HG02938 (cell line): ENCODE measurements at regions not wholly inside any gene's neighbourhood (a gene's known extent, or its start where the extent isn't known, plus 50 kb on each side); places are given as distances from the start of the nearest gene placed in this dataset.

Experiments used
- ATAC-seq: cut with Tn5 transposase; IDR thresholded peaks from one replicate; pipeline ENCODE4 v1.9.1; 2021; ENCODE audit warnings: mild to moderate bottlenecking, moderate library complexity; ENCODE audit not compliant: unreplicated experiment

DNA sequence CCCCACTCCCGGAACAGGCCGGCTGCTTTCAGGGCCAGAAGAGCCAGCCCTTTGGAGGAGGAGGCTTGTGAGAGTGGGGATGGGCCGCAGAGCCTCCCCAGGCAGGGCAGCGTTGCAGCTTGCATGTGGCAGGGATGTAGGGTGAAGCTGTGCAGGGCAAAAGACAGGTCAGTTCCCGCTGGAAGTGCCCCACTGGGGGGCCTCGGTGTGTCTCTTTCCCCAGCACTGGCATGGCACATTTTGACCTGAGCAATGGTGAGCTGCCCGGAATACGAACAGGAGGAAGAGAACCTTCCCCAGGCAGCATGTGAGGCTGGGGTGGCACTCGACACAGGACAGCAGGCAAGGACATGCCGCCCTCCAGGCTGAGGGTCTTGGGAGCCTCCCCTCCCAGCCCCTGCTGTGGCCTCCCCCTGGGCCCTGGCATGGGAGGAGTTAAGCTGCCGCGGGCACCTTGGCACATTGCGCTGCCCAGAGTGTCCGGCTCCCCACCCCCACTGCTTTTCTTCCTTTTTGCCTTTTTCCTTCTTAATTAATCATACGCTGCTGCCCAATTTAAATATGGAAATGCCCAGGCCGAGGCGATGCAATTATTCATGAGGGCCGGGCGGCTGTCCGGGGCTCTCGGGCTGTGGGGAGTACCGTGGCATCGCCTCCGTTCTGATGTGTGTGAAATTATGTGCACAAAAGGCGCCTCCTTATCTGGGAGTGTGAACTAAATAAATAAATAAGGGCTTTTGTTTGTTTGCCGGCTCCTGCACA, 76.0 kb upstream of the WNT7B start:
- no peak for ATAC-seq

DNA sequence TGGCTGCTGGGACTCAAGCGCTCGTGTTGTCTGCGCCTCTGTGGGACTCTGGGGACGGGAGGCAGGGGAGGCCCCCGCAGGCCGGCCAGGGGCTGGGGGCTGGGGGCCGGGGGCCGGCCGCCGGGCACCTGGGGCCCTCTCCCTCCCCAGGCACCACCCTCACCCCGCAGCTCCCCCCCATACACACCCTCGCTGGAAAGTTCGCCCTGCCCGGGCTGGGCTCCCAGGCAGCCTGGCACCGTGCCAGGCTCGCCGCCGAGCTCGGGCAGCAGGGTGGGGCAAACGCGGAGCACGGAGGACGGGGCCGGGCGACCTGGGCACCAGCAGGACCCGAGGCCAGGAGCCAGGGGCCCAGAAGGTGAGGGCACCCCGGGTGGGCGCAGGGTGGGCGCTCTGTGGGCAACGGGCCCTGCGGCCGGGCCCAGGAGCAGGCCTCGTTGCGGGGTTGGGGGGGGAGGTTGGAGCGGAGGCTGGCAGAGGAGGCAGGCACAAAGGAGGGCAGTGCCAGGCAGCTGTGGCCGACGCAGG, 76.7 kb upstream of the WNT7B start:
- no peak for ATAC-seq

DNA sequence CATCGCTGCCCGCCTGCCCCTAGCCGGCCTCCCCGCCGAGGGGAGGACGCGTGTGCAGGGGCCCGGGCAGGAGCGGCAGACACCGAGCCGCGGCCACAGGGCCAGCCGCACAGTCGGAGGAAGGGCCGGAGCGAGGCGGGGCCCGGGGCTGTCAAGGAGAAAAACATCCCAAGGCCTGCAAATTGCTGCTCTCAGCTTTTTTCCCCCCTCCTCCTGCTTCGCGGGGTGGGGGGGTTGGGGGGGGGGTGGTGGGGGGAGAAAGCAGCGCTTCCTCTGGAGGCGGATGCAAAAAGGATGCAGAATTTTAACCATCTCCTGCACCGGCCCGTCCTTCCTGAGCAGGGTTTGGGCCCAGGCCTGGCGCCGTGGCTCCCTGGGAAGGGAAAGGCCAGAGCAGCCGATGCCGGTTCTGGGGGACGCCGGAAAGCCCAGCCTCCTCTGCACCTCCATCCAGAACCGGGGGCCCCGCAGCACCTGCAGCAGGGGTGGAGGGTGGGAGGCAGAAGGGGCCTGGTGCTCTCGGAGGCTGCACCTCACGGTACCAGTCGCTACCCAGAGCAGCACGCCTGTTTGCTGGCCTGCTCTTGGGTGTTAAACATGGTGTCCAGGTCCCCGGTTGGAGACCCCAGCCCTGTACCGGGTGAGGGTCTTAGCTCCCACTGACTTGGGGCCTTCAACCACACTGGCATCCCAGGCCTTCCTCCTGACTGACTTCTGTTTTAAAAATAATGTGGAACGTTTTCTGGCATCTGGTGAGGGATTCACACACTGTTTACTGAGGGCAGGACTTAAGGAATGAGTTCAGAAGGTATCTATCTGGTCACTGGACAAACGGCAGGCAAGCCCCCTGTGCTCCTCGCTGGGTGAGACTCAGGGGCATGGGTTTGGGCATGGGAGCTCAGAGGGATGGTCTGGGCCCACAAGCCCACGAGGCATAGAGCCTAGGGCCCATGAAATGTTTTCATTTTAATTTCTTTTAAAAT, 77.4 kb upstream of the WNT7B start:
- no peak for ATAC-seq

DNA sequence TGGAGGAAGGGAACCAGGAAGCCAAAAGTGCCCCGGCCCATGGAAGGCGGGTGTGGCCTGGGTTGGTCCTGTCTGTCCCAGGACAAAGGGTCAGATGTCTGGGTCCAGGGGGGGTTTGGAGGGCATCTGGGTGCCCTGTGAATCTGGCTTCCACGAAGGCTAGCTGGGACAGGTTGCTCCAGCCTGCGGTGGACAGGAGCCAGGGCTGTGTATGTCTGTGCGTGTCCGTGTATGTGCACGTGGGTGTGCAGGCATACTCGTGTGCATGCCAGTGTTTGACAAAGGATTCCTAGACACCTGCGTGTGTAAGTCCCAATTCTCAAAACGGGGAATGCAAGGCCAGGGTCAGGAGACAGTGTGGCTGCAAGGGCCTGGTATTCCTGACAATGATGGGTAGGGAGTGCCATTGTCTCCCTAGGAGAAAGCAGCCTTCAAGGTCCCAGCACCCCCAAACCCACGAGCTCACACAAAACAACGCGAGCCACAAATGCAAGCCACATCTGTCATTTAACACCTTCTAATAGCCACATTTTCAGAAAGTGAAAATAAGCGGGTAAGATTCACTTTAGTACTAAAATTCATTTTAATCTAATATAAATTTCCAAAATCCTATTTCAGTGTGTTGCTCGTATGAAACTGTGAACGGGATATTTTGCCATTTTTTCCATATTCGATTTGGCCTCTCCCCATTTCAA, 78.4 kb upstream of the WNT7B start:
- no peak for ATAC-seq

DNA sequence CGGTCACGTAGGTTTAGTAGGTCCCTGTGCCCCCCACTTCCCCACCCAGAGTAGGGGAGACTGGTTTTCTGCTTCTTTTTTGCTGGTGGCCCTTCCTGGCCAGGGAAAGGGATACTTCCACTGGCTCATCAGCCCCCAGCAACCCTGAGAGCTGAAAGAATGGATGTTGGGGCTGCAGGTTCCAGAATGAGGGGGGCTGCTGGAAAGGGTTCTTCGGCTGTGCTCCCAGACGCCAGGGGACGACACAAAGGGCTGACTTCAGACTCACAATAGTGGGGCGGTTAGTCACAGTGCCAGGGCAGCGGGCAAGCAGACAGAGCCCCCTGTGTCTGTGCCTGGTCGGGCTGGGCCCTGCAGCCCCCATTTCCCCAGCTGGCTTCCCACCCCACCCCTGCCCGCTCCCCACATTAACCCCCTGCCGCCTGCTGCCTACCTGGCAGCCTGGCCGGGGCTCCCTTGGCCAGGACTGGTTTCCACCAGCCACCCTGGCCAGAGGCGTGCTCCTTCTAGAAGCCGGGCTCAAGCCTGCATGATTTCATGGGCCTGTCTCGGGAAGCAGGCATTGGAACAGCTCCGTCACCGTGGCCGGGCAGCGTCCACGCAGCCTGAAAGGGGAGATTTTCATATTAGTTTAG, 79.1 kb upstream of the WNT7B start:
- no peak for ATAC-seq

DNA sequence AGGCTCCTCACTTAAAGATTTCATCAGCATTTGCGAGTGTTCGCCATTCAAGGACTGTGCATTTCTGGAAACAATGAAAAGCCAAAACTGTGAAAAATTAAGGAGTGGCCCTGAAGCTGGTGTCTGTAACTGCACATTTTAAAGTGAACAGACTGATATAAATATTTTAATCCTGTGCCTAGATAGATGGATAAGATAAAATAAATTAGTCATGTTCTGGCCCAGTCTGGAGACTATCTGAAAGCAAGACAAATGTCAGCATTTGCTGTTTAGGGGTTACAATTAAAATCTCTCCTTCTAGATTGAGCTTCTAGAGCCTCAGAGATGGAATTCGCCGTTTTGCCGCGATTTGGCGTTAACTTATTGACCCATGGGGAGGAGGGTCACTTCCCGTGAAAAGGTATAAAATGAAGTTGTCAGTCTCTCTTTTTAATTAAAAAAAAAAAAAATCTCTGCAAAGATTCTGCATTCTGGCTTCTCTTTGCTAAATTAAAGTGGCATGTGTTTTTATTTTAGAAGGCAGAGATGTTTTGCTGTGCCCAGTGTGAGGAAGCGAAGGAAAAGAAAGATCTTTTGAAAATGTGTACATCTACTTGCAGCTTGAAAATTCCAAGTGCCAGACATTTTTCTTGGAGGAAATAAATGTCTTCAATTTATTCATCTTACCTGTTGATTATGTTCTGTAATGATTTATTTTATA, 79.7 kb upstream of the WNT7B start:
- ATAC-seq: no peak

DNA sequence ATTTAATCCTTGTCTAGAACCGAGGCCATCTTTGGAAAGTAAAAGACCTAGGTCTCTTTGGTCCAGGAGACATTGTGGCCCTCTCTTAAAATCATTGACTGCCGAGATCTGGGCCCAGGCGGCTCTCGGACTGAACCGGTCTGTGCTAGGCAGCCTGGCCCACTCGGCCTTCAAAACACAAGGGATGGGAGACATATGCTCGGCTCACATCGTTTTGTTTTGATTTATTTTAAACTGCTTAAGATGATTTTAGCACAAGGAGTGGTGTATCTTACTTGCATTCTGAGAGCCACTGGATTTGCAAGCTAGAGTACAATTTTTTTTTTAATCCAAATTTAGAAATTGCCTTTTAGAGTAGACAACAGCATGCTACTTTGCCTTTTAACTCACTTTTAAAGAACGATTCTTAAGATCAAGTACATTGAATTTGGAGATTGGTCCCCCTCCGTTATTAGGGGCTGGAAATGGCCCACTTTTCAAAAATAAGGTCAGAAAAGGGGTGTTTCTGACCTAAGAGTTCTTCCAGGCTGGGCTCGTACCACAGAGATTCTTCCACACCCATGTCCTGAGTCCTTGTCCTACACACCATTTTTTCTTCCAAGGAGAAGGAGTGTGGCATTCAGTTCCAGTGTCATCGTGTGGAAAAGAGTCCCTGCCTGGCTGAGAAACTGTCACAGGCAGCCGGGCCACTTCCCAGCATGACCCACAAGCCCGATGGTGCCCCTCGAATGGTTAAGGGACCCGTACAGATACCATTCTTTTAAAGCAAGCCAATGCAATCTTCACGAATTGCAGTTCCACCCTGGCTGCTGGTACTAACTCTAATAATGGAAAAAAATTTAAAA, 80.5 kb upstream of the WNT7B start:
- ATAC-seq: no peak

DNA sequence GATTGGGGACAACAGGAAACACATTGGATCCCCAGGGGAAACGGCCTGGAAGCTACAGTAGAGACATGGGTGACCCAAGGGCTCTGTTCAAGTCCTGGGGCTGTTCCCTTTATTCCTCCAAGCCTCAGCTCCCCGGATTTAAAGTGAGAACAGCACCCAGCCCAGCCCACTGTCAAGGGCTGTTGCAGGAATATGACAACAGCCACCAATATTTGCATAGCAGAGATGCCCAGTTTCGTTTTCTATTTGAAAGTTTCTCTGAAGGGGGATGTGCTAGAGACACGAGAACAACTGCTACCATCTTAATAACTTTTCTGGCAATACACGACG, 81.1 kb upstream of the WNT7B start:
- peak; percentile 73 for ATAC-seq

DNA sequence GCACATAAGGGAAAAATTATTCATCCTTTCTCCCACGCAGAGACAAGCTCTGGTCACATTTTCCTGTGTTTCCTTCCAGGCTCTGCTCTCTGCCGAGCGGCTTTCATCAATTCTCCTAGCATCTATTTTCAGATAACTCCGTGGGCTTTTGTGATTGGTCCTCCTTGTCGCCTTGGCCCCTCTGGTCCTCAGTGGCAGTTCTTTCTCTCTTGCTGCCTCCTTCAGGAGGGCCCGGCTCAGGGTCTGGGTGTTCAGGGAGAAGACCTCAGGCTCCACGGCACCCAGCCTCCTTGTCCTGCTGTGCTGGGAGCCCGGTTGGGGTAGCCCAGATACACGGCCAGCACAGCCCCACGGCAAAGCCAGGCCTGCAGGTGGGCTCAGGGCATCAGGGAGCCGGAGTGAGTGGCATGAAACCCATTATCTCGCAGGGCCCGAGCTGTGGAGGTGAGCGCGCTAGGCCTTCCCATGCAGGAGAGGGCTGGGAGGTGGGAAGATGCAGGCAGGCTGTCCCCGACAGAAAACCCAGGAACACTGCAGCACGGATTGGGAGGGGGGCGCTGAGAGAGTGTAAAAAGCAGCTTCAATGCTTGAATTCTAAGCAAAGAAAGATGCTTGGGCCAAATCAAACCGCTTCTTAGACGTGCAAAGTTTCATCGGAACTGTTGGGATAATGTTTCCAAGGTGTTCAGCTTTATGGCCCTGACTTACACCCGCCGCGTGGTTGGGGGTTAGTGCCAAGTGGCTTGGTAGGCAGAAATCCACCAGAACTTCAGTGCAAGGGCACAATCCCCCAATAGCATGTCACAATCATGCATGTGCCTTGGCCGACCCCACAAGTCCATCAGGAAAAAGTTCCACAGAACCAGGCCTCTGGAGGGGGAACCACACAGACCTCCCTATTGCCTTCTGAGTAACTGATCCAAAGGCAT, 81.9 kb upstream of the WNT7B start:
- ATAC-seq: no peak

DNA sequence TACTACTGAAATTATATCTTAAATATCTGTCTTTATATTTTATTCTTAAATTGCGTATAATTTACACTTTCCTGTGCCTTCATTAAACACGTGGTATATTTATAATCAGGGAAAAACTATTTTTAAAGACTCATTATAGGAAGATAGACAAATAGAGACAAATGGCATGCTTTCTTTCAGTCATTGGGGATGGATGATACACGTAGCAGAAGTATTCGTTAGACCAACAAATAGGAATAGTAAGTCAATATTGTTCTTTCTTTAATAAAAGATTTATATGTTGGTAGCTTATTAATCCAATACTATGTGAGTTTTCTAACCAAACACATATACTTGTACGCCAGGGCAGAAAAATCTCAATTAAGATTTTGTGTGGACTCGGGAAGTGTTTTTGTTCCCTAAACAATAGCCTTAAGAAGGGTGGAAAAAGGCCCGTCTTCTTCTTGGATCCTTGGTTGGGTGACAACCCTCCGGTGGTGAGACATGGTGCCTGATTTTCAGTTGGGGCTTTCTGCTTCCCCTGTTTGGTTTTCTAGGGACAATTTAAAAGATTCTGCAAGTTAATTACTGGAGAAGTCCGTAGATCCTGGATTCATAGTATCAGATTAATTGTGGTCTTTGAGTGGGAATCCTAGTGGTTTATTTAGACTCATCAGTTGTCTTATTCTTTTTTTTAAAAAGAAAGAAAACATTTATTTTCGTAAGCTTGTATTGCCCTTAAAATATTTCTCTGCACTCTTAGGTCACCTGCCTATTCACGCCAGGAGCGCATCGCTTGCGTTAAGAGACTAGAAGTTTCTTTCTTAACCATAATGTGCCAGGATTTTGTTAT, 83.5 kb upstream of the WNT7B start:
- ATAC-seq: no peak

DNA sequence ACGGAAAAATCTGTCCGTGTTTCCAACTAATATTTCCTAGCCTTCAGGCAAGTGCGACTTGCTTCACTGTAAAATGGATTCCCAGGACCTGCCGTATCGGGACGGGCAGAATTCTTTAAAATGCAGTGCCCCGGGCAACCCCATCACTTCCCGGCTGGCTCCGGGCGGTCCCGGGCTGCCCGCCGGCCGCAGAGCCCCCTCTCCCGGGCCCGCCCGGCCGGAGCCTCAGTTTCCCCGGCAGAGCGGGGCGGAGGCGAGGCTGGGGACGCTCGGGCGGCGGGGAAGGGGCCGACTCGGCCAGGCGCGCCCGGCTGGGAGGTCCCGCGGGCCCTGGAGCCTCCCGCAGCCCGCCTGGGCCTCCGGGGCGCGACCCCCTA, 84.2 kb upstream of the WNT7B start:
- no peak for ATAC-seq

DNA sequence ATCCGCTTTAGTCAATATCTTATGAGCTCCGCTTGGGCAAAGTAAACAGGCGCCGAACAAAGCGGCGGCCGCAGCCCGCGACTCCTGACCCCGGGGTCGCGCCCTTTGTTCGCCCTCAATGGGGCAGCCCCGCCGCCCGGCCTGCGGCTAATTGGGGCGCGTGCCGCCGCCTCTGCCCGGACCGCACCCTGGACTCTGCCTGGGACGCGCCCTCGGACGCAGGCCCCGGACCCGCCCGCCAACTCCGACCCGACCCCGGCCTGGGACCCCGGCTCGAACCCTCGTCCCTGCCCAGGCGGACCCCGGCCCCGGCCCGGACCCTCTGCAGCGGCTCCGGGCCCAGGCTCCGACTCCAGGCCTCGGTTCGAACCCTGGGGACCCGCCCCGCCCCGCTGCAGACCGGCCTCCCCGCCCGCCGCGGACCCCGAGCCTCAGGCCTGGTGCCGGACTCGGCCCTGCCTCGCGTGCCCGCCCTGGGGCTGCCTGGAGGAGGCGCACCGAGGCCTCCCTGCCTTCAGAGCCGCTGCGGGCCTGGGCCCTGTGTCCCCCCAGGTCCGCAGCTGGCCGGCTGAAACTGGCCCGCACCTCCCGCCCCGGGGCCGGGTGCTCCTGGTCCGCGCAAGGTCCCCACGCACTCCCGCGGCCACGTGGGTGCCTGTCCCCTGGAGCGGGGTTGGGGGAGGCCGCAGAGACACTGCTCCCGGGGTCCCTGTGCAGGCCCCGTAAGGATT, 84.7 kb upstream of the WNT7B start:
- no peak for ATAC-seq

DNA sequence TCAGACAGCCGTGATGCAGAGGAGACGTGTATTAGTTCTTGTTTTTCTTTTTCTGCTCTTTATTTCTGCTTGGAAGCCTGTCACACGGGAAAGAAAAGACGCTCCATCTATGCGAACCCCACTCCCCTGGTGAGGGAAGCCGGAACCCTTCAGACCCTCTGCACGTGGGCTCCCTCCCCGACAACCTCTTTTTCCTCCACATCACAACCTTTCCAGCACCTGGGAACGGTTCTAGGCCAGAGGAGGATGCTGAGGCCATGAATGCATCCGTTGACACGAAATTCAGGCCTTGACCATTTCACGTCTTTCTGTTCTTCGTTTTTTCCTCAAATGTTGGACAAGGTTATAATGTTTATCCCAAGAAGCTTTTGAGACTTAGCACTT, 85.3 kb upstream of the WNT7B start:
- no peak for ATAC-seq

DNA sequence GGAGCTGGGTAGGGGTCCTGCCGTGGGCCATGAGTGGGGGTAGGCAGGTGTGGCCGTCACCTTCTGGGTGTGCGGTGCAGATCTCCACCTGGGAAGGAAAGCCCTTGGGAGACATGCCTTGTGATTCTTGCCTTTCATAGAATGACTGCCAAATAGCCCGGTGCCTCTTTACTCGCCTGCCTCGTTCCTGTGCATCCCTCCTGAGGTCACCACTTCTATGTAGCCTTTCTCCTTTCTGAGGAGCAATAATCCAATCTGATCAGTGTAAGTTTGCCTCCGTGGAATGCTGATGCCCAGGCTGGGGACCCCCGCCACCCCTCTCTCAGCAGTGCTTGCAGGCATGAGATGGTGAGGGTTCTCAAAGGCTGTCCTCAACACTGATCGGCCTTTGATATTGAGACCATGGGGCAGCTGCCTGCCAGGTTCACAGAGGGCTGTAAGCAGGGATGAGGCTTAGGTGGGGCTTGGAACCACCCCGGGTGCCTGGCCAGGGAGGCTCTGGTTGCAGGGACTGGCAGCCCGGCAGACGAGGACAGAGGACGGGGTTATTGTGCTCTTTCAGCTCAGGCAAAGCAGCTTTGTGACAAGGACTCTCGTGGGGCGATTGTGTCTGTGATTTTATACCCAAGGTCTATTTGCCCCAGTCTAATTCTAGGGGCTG, 86.1 kb upstream of the WNT7B start:
- ATAC-seq: no peak

DNA sequence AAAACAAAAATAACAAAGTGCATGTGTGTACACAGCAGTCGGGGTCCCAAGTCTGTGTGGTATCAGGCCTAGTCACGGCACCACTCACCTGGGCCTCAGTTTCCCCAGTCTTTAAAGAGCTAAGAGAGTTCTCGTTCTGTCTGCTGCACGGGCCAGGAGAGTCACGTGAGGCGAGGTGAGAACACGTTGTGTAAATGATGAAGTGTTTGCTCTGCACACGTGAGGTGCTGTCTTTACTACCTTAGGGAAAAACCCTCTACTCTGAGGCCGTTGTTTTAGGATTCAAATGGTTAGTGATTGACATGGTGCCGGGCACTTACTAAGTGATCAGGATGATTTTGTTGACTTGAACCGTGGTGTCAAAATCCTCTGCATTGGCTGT, 86.5 kb upstream of the PPARA start:
- no peak for ATAC-seq

DNA sequence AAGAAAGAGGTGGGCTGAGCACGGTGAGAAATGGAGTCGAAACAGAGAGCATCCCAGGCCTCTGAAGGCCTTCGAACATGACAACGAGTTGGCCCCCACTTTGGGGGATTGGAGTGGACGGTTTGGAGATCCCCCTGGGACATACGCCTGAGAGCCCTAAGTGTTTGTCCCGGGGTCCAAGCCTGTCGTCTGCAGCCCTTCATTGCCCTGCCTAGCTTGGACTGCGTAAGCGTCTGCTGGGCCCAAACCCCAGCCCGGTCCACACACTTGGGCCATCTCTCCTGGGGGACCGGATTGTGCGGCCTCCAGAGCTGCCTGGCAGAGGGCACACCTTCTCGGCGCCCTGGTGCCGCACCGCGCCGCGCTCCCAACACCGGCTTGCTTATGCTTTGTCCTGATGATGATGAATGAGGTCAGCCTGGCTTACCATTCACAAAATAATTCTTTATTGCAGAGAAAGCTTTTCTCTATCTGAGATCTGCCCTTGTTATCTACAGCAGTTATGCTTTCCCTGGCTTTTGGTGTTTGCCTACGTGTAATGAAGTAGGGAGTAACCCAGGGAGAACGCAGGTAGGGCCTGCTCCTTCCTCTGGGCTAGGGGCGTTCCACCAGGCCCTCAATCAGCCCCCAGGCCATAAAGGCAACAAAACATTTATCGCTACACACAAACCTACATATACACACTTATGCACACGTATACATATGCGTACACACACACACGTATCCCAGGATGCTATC, 85.9 kb upstream of the PPARA start:
- ATAC-seq: no peak
